NOMO-1 treated with DMSO at 0.1 percent for 48 hours (cell line): ENCODE measurements at regions not wholly inside any gene's neighbourhood (a gene's known extent, or its start where the extent isn't known, plus 50 kb on each side); places are given as distances from the start of the nearest gene placed in this dataset.
"Not testable (repeated sequence)": the region's sequence is repeated elsewhere in the genome, so short reads cannot be mapped to it uniquely, and the experiment has no call there.

Experiments used
- DNase-seq: peaks from one replicate; lab custom pipeline; 2025; ENCODE audit not compliant: unreplicated experiment; lab: John Stamatoyannopoulos, UW

DNA sequence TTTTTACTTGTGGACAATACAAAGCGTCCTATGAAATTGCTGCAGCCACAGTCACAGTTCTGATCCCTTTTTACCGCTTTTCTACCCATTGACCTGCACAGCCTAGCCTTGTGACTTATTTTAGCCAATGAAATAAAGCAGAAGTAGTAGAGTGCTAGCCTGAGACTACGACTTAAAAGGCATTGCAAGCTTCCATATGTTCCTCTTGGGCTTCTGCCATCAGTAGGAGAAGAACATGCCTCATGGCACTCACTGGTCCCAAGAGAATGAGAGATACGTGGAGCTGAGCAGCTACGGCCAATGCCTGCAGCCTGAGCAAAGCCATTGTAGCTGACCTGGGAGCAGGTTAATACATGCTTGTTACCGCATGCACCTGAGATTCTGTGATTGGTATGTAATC is 416.6 kb upstream of the CLINT1 start:
- DNase-seq: no peak

- DNase-seq: no peak
Observed at GRCh38 chr5:158273035-158273434, 414.1 kb upstream of the CLINT1 start.

DNA sequence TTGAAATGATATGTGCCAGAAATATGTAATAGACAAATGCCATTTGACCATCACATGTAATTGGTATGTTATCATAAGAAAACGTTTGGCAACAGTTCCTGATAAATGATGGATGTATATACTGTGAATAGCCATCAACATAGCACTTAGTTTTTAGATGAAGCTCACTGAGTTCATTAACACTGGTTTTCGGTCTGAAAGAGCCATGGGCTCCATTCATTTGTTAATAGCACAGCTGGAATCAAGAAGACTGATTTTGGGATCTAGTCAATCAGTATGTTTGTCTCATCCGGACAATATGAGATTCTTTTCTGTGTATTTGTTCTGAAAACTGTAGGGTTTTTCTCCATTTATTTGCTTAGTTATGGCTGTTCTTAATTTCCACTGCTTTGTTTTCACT is 413.5 kb upstream of the CLINT1 start:
- DNase-seq: no peak

GRCh38 chr5:158270996-158271554 is 412.1 kb upstream of the CLINT1 start:
- DNase-seq: no peak

GRCh38 chr5:158268286-158268685 is 409.3 kb upstream of the CLINT1 start:
- DNase-seq: no peak

GRCh38 chr5:158267228-158267627 is 408.3 kb upstream of the CLINT1 start:
- no peak for DNase-seq

DNA sequence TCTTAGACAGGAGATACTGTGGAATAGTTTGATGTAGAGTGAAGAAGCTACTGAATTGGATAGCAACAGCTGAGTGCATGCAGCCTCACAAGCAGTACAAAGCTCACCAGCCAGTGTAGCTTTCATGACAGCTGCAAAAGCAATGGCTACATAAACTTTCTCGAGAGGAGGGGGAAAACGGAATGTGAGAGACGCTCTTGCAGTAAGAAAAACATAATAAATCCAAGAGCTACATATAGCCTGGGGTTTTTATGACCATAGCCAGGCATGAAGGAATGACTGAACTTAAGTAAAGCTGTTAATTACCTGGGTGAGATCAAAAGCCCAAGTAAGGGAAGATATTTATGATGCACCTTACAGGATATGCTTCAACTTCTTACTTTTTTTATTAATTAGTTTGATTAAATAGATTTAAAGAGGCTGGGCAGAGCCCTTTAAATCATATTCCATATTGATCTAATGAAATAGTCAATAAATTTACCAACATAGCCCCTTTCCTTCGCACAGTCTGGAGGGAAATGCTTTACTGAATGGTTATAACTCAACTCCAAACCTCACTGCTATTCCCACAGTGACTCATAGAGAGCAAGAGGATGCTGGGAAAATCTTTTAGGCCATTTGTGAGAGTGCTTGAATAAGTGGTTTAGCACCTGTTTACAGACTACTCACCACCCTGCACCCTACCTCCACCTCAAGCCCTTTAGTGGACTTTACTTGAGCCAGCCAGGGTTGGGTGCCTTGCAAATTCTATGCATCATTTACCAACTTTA is 407.2 kb upstream of the CLINT1 start:
- DNase-seq: no peak

GRCh38 chr5:158265346-158265745 is 406.4 kb upstream of the CLINT1 start:
- DNase-seq: no peak

DNA sequence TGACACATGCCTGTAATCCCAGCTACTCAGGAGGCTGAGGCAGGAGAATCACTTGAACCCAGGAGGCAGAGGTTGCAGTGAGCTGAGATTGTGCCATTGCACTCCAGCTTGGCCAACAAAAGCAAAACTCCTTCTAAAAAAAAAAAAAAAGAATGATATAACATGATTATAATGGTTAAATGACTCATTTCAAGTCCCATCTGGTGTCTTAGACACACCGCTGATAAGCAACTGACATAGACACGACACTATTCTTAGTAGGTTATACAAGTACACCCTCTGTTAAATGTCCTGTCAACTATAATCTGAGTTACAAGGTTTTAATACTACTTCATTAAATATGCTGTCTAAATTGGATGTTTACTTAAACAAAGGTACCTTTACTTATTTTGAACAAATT is 405.3 kb upstream of the CLINT1 start:
- no peak for DNase-seq

DNA sequence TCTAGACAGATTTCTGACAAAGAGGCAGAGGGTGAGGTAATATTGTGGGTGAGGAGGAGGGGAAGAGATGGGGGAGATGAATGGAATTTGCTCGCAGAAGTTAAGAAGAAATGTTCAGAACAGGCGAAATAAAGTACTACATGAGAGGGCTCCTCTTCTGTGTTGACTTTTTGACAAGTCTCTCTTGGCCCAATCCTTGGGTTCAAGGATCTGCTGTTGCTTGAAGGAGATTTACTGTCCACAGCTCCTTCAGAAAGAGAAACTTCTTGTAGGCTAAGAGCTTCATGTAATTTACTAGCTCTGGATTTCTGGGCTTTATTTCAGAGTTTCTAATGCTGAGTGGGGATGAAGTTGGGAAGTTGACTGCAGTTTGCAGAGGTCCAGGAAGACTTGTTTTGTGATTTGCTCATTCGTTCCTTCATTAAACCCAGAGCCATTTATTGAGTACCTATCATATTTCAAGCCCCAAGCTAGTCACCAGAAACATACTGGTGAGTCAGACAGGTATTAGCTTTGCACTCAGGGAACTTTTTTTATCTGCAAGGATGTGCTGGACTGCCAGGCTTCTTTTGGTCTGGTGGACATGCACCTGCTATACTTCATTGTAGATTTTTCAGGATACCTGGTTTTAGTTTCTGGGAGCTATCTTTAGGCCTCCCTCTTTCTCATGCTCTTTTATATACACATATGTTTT is 402.9 kb upstream of the CLINT1 start:
- DNase-seq: no peak

- DNase-seq: no peak
Observed at GRCh38 chr5:158256096-158256495, 397.2 kb upstream of the CLINT1 start.

DNA sequence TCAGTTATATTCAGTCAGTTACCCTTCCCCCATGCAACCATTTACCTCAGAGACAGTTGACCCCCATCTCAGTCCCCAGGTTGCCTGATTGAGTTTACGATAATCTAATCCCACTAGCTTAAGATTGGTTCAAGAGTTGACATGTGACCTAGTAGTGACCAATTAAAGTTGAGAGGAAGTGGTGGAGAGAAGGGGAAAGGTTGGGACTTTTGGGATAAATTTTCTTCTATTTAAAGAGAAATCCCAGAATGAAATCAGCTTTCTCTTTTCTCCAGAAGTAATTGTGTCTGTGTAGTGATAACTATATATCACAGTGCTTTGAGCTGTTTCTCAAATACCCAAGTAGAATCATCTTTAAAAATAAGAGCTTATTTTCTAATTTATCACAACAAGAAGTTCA is 396.7 kb upstream of the CLINT1 start:
- no peak for DNase-seq

GRCh38 chr5:158246661-158247060 is 387.7 kb upstream of the CLINT1 start:
- no peak for DNase-seq

DNA sequence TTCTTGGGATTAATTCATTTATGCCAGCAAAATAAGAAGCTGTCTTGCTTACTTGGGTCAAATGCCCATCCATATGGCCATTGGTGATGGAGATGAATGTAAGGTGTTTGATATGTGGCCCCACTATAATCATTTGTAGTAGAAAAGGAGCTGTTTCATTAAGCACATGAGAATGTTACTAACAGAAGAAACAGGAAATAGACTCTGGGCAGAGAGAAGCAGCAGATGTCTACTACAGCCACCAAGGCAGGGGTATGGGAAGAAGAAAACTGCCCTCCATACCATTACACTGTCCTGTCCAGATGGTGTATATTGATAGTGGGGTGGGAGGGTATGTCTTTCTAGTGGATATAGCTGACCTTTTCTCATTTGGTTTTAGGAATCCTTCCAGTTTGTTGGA is 386.6 kb upstream of the CLINT1 start:
- DNase-seq: no peak

DNA sequence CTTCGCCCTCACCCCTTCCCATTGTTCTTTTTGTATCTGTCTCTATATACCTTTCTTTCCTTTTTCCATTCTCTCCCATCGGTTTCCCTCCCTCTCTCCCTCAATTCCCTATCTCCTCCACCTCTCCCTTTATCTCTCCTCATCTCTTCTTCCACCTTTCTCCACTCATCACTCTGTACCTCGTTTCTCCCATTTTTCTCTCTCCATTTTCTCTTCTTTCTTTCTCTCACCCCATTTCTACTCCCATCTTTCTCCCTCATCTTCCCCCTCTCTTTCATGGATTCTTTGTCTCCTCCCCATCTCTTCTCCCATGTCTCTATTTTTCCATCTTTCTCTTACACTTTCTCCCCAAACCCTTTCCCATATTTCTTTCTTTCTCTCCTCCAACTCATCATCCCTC is 385.9 kb upstream of the CLINT1 start:
- DNase-seq: no peak

DNA sequence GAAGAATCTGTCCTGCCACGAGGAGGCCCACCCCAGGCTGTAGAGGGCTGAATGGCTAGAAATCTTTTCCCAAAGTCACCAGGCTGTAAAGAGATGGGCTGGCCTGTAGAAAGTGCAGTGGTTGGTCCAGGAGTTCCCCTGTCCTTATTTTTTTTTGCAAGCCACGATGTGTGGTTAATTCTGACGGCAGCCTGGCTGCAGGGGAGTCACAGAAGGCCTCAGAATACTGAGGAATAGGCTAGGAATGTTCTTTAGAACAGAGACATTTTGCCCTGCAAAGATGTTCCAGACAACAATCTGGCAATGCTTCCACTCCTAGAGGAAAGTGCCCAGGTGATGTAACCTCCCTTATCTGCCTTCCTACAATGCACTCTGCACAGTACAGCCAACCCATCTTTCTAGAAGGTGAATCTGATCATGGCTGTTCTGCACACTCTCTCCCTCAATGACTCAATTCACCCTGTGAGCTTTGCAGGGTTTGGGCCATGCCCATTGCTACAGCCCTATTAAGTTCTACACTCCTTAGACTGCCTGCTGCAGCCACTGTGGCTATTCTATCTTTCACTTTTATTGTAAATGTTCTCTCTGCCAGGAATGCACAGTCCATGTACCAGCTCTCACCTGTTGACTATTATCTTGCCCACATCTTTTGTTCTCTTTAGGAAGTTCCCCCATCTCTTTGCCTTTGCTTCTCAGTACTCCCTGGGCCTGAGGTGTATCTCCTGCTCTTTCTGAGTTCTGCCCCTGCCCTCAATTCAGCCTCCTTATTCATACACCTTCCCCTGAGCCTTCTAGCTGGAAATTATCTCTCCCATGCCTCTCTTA is 377.8 kb upstream of the CLINT1 start:
- DNase-seq: no peak

GRCh38 chr5:158235159-158235547 is 376.2 kb upstream of the CLINT1 start:
- DNase-seq: no peak

DNA sequence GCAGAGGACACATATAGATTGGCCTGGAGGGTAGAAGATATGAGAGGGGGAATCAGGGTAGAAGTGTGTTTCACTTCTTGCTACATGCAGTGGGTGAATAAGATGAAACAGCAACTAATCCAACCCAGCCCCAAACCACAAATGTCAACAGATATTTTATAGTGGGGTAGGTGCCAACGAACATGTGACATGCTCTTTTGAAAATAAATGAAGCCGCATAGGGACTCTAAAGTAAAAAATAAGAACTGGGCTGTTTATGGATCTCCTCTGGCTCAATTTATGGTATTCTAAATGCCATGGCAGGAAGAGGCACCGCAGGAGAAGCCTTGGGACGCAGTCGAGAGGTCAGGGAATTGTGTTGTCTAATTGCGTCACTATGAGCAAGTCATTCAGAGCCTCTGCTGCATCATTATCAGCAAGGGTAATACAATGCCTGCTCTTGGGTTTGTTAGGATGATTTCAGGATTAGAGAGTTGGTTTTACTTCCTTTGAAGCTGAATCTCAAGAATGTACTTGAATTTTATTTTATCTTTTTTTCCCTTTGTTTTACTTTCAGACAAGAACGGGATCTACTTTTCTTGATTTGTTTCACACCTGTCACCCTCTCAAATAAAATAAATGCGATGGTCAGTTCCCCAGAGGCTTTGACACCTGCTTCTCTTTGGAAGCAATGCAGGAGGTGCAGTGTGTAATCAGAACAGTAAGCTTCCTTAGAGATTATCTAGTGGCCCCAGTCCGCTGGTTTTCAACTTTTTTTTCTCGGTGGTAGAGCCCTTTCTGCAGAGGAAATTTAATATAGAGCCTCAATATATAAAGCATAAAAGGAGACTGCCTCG is 375.6 kb upstream of the CLINT1 start:
- peak; percentile 83 for DNase-seq

DNA sequence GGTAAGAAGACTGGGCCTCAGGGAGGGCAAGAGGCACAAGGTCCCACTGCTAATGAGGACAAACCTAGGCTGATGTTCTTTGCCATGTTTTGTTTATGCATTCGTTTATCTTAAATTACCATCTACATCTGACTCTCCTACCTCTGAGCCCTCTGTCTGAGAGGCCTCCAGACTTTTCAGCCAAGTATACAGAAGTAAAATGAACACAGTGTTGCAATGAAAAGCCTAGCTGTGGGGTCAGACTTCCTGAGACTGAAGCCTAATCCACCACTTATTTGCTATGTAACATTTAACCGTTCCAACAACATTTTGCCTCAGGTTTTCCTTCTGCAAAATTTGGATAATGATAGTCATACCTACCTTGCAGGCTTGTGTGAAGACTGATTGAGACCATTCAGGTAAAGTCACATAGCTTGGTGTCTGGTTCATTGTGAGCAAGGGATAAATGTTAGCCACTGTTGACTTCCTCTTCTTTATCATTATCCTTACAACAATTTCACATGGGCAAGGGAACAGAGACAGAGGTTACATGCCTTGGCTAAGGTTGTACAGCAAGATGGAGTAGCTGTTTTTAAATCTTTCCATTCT is 374.9 kb upstream of the CLINT1 start:
- DNase-seq: peak; percentile 64

GRCh38 chr5:158227314-158227713 is 368.4 kb upstream of the CLINT1 start:
- not testable (repeated sequence) for DNase-seq
